CD14-positive monocyte (primary cell): ENCODE measurements at regions not wholly inside any gene's neighbourhood (a gene's known extent, or its start where the extent isn't known, plus 50 kb on each side); places are given as distances from the start of the nearest gene placed in this dataset.

ENCODE experiments used
- DNase-seq, 3 donors: peaks; one replicate each; pipeline ENCODE4 v3.0.0-alpha.2; 2011 to 2022
- H2AFZ ChIP-seq: 2 replicates; pipeline ENCODE4 v1.6.0; 2012; ENCODE audit warnings: mild to moderate bottlenecking, low read depth, low read length, inconsistent platforms; ENCODE audit not compliant: insufficient read depth, poor library complexity, severe bottlenecking
- H3K27ac ChIP-seq, 2 donors: 1 replicate in 1 of 2; 2 replicates in 1 of 2; pipeline ENCODE4 v1.5.1; 2012 to 2013; ENCODE audit warnings: low read length in 2 of 2, control low read depth in 1 of 2, inconsistent platforms in 1 of 2, low read depth in 1 of 2, mild to moderate bottlenecking in 1 of 2
- H3K27me3 ChIP-seq, 2 donors: one replicate each; pipeline versions ENCODE4 v1.6.0 to v1.6.1; 2011 to 2013; ENCODE audit warnings: low read length in 2 of 2; ENCODE audit not compliant: control insufficient read depth in 2 of 2, insufficient read depth in 2 of 2
- H3K36me3 ChIP-seq, 2 donors: replicated peaks in 1 of 2; 1 replicate in 1 of 2; 2 replicates in 1 of 2; pipeline versions ENCODE4 v1.5.1 to v1.6.1; 2012 to 2013; ENCODE audit warnings: low read length in 2 of 2, control low read depth in 1 of 2, inconsistent platforms in 1 of 2, mild to moderate bottlenecking in 1 of 2; ENCODE audit not compliant: insufficient read depth in 2 of 2, control insufficient read depth in 1 of 2
- H3K4me1 ChIP-seq, 2 donors: 1 replicate in 1 of 2; 2 replicates in 1 of 2; pipeline versions ENCODE4 v1.5.1 to v1.6.1; 2012 to 2013; ENCODE audit warnings: low read length in 2 of 2, control low read depth in 1 of 2, inconsistent platforms in 1 of 2, mild to moderate bottlenecking in 1 of 2, moderate library complexity in 1 of 2; ENCODE audit not compliant: insufficient read depth in 2 of 2, control insufficient read depth in 1 of 2
- H3K4me2 ChIP-seq: replicated peaks from 2 replicates; pipeline ENCODE3; 2012; ENCODE audit warnings: low read length, moderate library complexity, mild to moderate bottlenecking; ENCODE audit not compliant: poor library complexity, severe bottlenecking; ENCODE audit errors: extremely low read depth
- H3K4me3 ChIP-seq, 3 experiments: fragments of 200-600 bp in 1 of 3; sonication (generic) in 1 of 3; replicated peaks in 1 of 3; 1 replicate in 2 of 3; 2 replicates in 1 of 3; pipeline ENCODE4 v1.5.1; 2011 to 2013; ENCODE audit warnings: low read length in 3 of 3, mild to moderate bottlenecking in 3 of 3, control low read depth in 2 of 3, low read depth in 2 of 3, inconsistent platforms in 1 of 3, moderate library complexity in 1 of 3
- H3K79me2 ChIP-seq: 2 replicates; pipeline ENCODE4 v1.6.0; 2012; ENCODE audit warnings: mild to moderate bottlenecking, control low read depth, inconsistent platforms, low read length, moderate library complexity; ENCODE audit not compliant: insufficient read depth
- H3K9ac ChIP-seq: 2 replicates; pipeline ENCODE4 v1.6.0; 2017; ENCODE audit warnings: low read length, mild to moderate bottlenecking; ENCODE audit not compliant: insufficient read depth, poor library complexity, severe bottlenecking
- H3K9me3 ChIP-seq, 2 donors: replicated peaks in 1 of 2; 1 replicate in 1 of 2; 2 replicates in 1 of 2; pipeline versions ENCODE4 v1.5.1 to v1.6.1; 2012 to 2013; ENCODE audit warnings: low read length in 2 of 2, control low read depth in 1 of 2; ENCODE audit not compliant: control insufficient read depth in 1 of 2, insufficient read depth in 1 of 2
- H4K20me1 ChIP-seq: 2 replicates; pipeline ENCODE4 v1.6.0; 2012; ENCODE audit warnings: mild to moderate bottlenecking, low read length, control low read depth, moderate library complexity; ENCODE audit not compliant: insufficient read depth
- H3K27ac Mint-ChIP-seq, 7 donors: one replicate each; pipeline ENCODE4 v1.8.0; 2020; ENCODE audit warnings: mild to moderate bottlenecking in 7 of 7, mixed read lengths in 7 of 7, moderate library complexity in 6 of 7, inconsistent platforms in 2 of 7
- H3K27me3 Mint-ChIP-seq, 3 donors: one replicate each; pipeline ENCODE4 v1.8.0; 2021 to 2022; ENCODE audit warnings: low read depth in 3 of 3, mild to moderate bottlenecking in 3 of 3, mixed read lengths in 3 of 3, moderate library complexity in 3 of 3, inconsistent platforms in 1 of 3
- H3K36me3 Mint-ChIP-seq, 2 donors: one replicate each; pipeline ENCODE4 v1.8.0; 2020; ENCODE audit warnings: mixed read lengths in 2 of 2, inconsistent platforms in 1 of 2, mild to moderate bottlenecking in 1 of 2
- H3K4me1 Mint-ChIP-seq: one replicate; pipeline ENCODE4 v1.8.0; 2020; ENCODE audit warnings: mild to moderate bottlenecking, mixed read lengths
- H3K4me3 Mint-ChIP-seq, 2 donors: one replicate each; pipeline ENCODE4 v1.8.0; 2020; ENCODE audit warnings: mild to moderate bottlenecking in 2 of 2, mixed read lengths in 2 of 2, moderate library complexity in 1 of 2
- H3K9me3 Mint-ChIP-seq, 7 donors: one replicate each; pipeline ENCODE4 v1.8.0; 2020 to 2022; ENCODE audit warnings: mixed read lengths in 7 of 7, mild to moderate bottlenecking in 6 of 7, moderate library complexity in 6 of 7, inconsistent platforms in 2 of 7
- WGBS: methylation state at CpG from one replicate; pipeline ENCODE4 v1.1.5; 2013; ENCODE audit warnings: missing lambda C conversion rate; ENCODE audit not compliant: insufficient coverage; 5-methylcytosine and 5-hydroxymethylcytosine counted together
- intact Hi-C, 2 donors: fragments of 100-400 bp; cut with micrococcal nuclease; formaldehyde crosslinking; loops; one replicate each; pipeline versions ENCODE4 v1.15.0 to v1.15.1; 2023
- TF ChIP-seq, protein P1 (sequence below): fragments of 200-600 bp; IDR thresholded peaks from one replicate; pipeline ENCODE4 v1.8.0; 2022; ENCODE audit warnings: antibody characterized with exemption, mild to moderate bottlenecking

DNA sequence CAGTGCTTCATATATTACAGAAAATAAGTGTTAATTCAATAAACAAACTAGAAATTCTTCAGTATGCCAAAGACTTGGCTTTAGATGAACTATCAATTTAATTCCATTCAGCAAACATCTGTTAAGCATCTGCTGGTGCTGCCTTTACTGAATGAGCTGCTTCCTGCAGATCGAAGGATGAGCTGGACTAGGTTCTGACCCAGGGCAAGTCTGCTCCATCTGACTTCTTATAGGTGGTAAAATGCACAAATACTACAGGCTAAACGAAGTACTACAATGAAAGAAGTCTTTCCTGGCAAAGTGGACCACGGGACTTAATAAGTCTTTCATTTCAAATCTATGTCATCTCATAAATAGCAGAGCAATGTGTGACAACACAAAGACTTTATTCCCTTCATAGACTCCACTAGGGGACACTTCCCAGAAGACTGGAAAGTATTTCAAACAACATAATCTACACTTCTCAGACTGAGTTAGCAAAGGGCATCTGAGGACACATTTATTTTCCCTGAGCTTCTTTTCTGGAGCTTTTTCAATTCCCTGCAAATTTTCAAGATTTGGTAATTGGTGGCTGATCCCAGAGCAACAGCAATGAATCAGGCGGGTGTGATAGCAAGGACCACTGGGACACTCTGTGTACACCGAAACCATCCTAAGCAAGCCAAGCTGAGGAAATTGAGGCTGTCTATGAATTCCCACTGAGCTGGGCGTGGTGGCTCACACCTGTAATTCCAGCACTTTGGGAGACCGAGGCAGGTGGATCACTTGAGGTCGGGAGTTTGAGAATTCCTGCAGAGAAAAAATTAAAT is 108.9 kb upstream of the FRMD4A start:
- WGBS, result 86% methylated on average over 7 of the region's 8 CpGs
- no peak overlapping the region for H3K27ac Mint-ChIP-seq

DNA sequence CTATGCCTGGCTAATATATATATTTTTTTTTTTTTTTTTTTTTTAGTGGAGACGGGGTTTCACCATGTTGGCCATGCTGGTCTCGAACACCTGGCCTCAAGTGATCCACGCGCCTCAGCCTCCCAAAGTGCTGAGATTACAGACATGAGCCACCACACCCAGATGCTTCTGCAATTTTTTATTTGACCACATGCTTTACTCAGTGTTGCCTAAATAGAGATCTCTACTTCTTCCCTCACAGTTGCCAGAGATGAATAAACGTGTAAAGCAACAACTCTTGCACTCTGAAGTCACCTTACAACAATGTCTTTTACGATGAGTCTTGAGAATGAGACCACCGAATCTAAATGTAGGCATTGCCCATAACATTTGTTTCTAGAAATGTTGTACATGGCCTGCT is 107.9 kb upstream of the FRMD4A start:
- Mint-ChIP-seq H3K9me3 (no peaks in the 10 kb centered on the region), H3K4me3 (no peak overlapping the region), H3K4me1 (no peaks in the 10 kb centered on the region), H3K36me3 (no peaks in the 10 kb centered on the region), H3K27ac (no peak overlapping the region), H3K27me3 (peaks cover 0 to 19% (median 6%) of the 10 kb centered on the region in 3 donors)
- DNase-seq, result no peak
- H3K4me2 ChIP-seq, result no peak overlapping the region
- H3K79me2 ChIP-seq, result no peaks in the 10 kb centered on the region
- H4K20me1 ChIP-seq, result no peaks in the 10 kb centered on the region
- H3K27me3 ChIP-seq, result no peaks in the 10 kb centered on the region
- WGBS, result 95% methylated on average over 3 of the region's 7 CpGs
- no peak overlapping the region for H3K27ac ChIP-seq
- no peaks in the 10 kb centered on the region for H3K9me3 ChIP-seq
- H3K4me3 ChIP-seq, result no peak overlapping the region
- H3K36me3 ChIP-seq, result no peaks in the 10 kb centered on the region
- TF ChIP-seq, protein P1, sequence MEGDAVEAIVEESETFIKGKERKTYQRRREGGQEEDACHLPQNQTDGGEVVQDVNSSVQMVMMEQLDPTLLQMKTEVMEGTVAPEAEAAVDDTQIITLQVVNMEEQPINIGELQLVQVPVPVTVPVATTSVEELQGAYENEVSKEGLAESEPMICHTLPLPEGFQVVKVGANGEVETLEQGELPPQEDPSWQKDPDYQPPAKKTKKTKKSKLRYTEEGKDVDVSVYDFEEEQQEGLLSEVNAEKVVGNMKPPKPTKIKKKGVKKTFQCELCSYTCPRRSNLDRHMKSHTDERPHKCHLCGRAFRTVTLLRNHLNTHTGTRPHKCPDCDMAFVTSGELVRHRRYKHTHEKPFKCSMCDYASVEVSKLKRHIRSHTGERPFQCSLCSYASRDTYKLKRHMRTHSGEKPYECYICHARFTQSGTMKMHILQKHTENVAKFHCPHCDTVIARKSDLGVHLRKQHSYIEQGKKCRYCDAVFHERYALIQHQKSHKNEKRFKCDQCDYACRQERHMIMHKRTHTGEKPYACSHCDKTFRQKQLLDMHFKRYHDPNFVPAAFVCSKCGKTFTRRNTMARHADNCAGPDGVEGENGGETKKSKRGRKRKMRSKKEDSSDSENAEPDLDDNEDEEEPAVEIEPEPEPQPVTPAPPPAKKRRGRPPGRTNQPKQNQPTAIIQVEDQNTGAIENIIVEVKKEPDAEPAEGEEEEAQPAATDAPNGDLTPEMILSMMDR, result no peak
- intact Hi-C loops, result no loop called here
- no peaks in the 10 kb centered on the region for H3K4me1 ChIP-seq
- no peak overlapping the region for H2AFZ ChIP-seq
- no peak overlapping the region for H3K9ac ChIP-seq

More for the DNA sequence above, 108.9 kb upstream of the FRMD4A start:
- Histone ChIP-seq H3K4me2 (no peak overlapping the region), H3K36me3 (no peaks in the 10 kb centered on the region), H3K4me3 (no peak overlapping the region), H3K79me2 (no peaks in the 10 kb centered on the region), H3K27me3 (no peaks in the 10 kb centered on the region), H2AFZ (no peak overlapping the region), H3K9ac (no peak overlapping the region), H4K20me1 (no peaks in the 10 kb centered on the region), H3K27ac (no peak overlapping the region), H3K9me3 (no peaks in the 10 kb centered on the region), H3K4me1 (no peaks in the 10 kb centered on the region)
- H3K9me3 Mint-ChIP-seq, result no peaks in the 10 kb centered on the region
- H3K4me3 Mint-ChIP-seq, result no peak overlapping the region
- no peaks in the 10 kb centered on the region for H3K4me1 Mint-ChIP-seq
- TF ChIP-seq, protein P1, result no peak
- no peaks in the 10 kb centered on the region for H3K36me3 Mint-ChIP-seq
- intact Hi-C loops, result no loop called here
- peaks cover 0 to 22% (median 6%) of the 10 kb centered on the region in 3 donors for H3K27me3 Mint-ChIP-seq
- DNase-seq, result no peak
